Muscle of leg (tissue), 3 donors: ENCODE measurements at regions not wholly inside any gene's neighbourhood (a gene's known extent, or its start where the extent isn't known, plus 50 kb on each side); places are given as distances from the start of the nearest gene placed in this dataset.
"Not testable (repeated sequence)": the region's sequence is repeated elsewhere in the genome, so short reads cannot be mapped to it uniquely, and the experiment has no call there.

Experiments used
- DNase-seq: peaks from one replicate; pipeline ENCODE4 v3.0.0; 2013
- H3K27ac ChIP-seq: one replicate; pipeline ENCODE4 v1.5.1; 2013; ENCODE audit warnings: mild to moderate bottlenecking, low read length, control low read depth
- H3K27me3 ChIP-seq: one replicate; pipeline ENCODE4 v1.6.1; 2013; ENCODE audit warnings: low read length; ENCODE audit not compliant: control insufficient read depth, insufficient read depth
- H3K36me3 ChIP-seq: one replicate; pipeline ENCODE4 v1.6.1; 2013; ENCODE audit warnings: low read length; ENCODE audit not compliant: control insufficient read depth, insufficient read depth
- H3K4me1 ChIP-seq: one replicate; pipeline ENCODE4 v1.6.1; 2013; ENCODE audit warnings: low read length; ENCODE audit not compliant: control insufficient read depth, insufficient read depth
- H3K4me3 ChIP-seq: one replicate; pipeline ENCODE4 v1.5.1; 2013; ENCODE audit warnings: low read length, control low read depth
- H3K9me3 ChIP-seq: replicated peaks from 2 replicates; pipeline ENCODE4 v1.6.1; 2013; ENCODE audit warnings: low read depth, low read length; ENCODE audit not compliant: control insufficient read depth
- WGBS: methylation state at CpG from one replicate; pipeline ENCODE4 v1.1.5; 2013; ENCODE audit warnings: missing lambda C conversion rate; ENCODE audit not compliant: insufficient coverage; 5-methylcytosine and 5-hydroxymethylcytosine counted together

DNA sequence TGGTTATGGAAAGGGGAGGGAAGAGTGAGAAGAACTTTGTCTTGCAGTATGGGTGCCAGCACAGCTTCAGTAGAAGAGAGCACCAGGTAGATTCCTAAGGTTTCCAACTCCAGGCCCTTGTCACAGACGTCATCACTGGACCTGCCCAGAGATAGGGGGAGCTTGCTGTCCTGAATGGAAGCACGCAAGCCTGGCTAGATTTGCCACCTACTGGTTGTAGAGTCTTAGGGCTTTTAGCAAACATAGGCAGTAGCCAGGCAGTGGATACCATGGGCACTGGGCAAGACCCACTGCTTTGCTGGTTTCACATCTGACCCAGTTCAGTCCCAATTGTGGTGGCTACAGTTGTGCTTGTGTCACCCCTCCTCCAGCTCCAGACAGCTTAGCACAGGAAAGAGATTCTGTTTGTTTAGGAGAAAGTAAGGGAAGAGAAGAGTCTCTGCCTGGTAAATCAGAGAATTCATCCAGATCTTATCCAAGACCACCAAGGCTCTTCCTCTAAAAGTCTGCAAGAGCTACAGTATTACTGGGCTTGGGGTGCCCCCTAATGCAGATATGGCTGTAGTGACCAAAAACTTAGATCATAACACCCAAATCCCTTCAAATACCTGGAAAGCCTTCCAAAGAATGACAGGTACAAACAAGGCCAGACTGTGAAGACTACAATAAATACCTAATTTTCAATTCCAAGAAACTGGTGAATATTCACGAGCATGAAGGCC, 158.9 kb downstream of the HINT1 start:
- 51% methylated on average over 3 of the region's 3 CpGs for WGBS
- DNase-seq: peak; percentile 30
- H3K9me3 ChIP-seq: no peaks in the 10 kb centered on the region

DNA sequence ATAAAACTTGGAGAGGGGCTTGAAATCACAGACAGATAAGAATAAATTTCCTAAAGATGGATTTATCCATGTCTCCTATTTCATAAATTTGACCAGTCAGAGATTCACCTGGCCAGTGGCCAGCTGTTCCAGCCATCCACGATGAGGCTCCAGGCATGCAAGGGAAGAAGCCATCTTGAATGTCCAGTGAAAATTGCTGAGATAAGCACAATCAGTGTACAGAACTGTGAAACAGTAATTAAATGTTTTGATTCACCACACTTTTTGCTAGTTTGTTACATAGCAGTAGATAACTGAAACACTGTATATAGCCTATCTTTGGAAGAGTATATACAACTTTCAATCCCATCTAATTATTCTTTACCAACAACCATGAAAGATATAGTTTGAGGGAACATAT, 163.5 kb downstream of the HINT1 start:
- no peak for DNase-seq
- Histone ChIP-seq H3K4me1 (no peaks in the 10 kb centered on the region), H3K36me3 (no peaks in the 10 kb centered on the region), H3K27me3 (no peaks in the 10 kb centered on the region), H3K27ac (no peak overlapping the region), H3K9me3 (no peaks in the 10 kb centered on the region), H3K4me3 (no peak overlapping the region)
- WGBS: 80% methylated on average over 1 of the region's 1 CpG

More for the DNA sequence above, 158.9 kb downstream of the HINT1 start:
- no peak overlapping the region for H3K27ac ChIP-seq
- peaks cover 2% of the 10 kb centered on the region for H3K27me3 ChIP-seq
- no peak overlapping the region for H3K4me3 ChIP-seq
- no peaks in the 10 kb centered on the region for H3K36me3 ChIP-seq
- H3K4me1 ChIP-seq: no peaks in the 10 kb centered on the region

DNA sequence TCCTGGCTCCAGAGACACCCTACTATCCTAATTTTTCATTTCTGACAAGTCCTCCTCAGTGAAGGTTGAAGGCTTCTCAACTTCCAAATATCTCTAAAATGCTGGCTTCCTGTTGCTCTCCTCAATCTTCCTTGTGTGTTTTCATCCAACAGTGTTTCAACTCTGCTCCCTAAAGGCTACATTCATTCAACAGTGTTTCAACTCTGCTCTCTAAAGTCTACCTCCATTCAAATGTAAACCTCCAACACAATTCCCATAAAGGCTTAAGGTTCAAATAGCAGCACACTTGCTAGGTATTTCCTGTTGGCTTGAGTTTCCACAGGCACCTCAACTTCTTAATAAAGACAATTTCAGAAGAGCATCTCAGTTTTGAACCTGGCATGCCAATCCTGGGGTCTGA, 164.8 kb downstream of the HINT1 start:
- Histone ChIP-seq H3K36me3 (no peaks in the 10 kb centered on the region), H3K4me1 (no peaks in the 10 kb centered on the region), H3K4me3 (no peak overlapping the region), H3K27me3 (no peaks in the 10 kb centered on the region), H3K9me3 (no peaks in the 10 kb centered on the region), H3K27ac (no peak overlapping the region)
- DNase-seq: no peak

DNA sequence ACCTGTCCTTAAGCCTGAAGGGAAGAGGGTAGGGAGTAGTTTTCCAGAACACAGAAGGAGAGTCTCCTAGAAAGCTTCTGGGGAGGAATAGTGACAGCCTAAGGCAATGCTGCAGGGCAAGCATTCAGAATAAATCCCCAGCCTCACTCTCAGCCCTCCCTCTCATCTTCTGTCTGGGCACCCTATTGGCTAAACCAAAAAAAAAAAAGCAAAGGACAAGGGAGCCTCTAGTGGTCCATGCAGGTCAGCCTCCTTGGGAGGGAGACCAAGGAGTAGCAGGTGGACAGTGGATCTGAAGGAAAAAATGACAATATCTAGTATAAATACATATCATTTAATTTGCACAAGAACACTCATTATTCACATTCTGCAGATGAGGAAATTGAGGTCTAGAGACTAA, 168.3 kb downstream of the HINT1 start:
- not testable (repeated sequence) for H3K4me3 ChIP-seq, H3K27ac ChIP-seq, H3K4me1 ChIP-seq, H3K27me3 ChIP-seq, H3K36me3 ChIP-seq, DNase-seq, H3K9me3 ChIP-seq

DNA sequence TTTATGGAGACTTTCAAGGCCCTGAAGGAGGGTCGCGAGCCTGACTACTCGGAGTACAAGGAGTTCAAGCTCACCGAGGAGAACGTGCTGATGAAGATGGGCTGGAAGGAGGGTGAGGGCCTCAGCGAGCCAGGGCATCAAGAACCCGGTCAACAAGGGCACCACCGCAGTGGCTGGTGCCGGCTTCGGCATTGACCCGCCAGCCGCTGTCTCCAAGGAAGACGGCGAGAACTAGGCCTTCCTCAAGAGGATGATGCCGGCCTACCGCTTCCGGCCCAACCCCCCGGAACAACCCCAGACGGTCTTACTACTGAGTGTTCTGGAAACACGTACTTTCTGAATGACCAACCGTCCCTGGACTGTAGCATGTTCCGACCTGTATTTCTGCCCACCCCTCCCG, 169.2 kb downstream of the HINT1 start:
- DNase-seq: no peak
- Histone ChIP-seq H3K27me3 (no peaks in the 10 kb centered on the region), H3K4me3 (no peak overlapping the region), H3K9me3 (no peaks in the 10 kb centered on the region), H3K27ac (no peak overlapping the region), H3K4me1 (no peaks in the 10 kb centered on the region), H3K36me3 (no peaks in the 10 kb centered on the region)
- WGBS: 96% methylated on average over 18 of the region's 23 CpGs

DNA sequence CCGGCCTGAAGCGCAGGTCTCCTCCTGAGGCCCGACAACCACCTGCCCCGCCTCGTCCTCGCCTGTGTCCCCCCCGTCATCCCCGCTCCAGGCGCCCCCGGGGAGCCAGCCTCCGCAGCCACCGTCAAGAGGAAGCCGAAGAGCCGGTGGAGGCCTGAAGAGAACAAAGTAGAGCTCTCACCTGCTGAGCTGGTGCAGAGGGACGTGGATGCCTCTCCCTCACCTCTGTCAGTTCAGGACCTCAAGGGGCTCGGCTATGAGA, 169.9 kb downstream of the HINT1 start:
- no peaks in the 10 kb centered on the region for H3K4me1 ChIP-seq
- 93% methylated on average over 15 of the region's 16 CpGs for WGBS
- no peak overlapping the region for H3K4me3 ChIP-seq
- H3K27me3 ChIP-seq: no peaks in the 10 kb centered on the region
- no peak for DNase-seq
- no peaks in the 10 kb centered on the region for H3K36me3 ChIP-seq
- no peak overlapping the region for H3K27ac ChIP-seq
- no peaks in the 10 kb centered on the region for H3K9me3 ChIP-seq

DNA sequence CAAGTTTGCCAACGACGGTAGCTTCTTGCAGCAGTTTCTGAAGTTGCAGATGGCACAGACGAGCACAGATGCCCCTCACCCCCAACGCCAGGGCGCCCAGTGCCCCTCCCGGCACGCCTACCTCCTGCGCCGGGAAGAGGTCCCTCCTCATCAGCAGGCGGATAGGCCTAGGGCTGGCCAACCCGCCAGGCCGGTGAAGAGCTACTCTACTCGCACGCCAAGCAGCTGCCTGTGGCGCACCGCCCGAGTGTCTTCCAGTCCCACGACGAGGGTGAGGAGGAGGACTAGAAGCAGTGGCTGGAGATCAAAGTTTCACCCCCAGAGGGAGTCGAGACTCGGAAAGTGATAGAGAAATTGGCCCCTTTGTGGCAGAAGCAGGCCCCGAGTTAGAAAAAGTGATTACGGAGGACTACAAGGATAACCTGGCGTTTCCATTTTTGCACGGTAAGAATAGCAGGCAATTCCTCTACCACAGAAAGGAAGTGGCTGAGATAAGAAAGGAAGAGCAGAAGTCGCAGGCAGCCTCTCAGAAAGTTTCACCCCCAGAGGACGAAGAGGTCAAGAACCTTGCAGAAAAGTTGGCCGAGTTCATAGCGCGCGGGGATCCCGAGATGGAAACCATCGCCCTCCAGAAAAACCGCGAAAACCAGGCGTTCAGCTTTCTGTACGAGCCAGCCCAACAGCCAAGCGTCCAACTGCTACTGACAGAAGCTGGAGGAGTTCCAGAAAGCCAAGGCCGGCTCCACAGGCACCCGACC, 170.4 kb downstream of the HINT1 start:
- WGBS: 94% methylated on average over 36 of the region's 40 CpGs
- no peaks in the 10 kb centered on the region for H3K27me3 ChIP-seq
- no peak for DNase-seq
- H3K4me3 ChIP-seq: no peak overlapping the region
- no peaks in the 10 kb centered on the region for H3K4me1 ChIP-seq
- no peaks in the 10 kb centered on the region for H3K36me3 ChIP-seq
- H3K9me3 ChIP-seq: no peaks in the 10 kb centered on the region
- H3K27ac ChIP-seq: no peak overlapping the region

DNA sequence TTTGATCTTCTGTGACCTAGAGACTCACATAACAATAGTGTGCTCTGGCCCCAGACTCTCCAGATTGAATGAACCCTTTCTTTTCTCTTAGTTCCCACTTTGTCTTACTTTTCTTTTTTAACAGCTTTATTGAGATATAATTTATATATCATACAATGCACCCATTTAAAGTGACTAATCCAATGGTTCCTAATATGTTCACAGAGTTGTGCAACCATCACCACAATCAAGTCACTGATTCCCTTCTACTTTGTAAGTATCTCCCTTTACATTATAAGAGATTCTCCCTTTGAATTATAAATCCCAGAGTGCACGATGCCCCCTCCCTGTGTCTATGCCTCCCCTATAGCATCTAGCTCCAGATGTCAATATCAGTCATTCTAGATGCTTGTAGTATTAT, 172.4 kb downstream of the HINT1 start:
- Histone ChIP-seq H3K9me3 (no peaks in the 10 kb centered on the region), H3K4me3 (no peak overlapping the region), H3K27ac (peak overlapping the region; percentile 13), H3K36me3 (no peaks in the 10 kb centered on the region), H3K27me3 (no peaks in the 10 kb centered on the region), H3K4me1 (no peaks in the 10 kb centered on the region)
- no peak for DNase-seq
- WGBS: 71% methylated on average over 1 of the region's 1 CpG

DNA sequence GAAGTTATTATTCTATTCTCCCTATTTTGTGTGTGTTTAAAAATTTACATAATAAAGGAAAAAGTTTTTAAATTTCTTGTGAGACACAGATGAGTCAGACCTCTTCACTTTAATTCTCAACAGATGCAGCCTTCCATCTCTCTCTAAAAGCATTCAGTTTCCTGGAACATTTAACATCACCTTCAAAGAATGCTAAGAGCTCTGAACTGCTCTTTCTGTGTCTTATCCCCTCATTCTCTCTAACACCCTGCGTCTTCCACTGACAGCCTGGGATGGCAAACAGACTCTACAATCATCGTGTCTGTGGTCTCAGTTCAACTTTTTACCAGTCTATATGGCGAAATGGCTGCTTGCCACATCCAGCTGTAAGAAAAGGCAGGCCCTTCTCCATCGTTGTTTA, 173.0 kb downstream of the HINT1 start:
- Histone ChIP-seq H3K4me3 (no peak overlapping the region), H3K27ac (peak overlapping the region; percentile 13), H3K36me3 (no peaks in the 10 kb centered on the region), H3K4me1 (no peaks in the 10 kb centered on the region), H3K9me3 (no peaks in the 10 kb centered on the region), H3K27me3 (no peaks in the 10 kb centered on the region)
- 0% methylated on average over 2 of the region's 4 CpGs for WGBS
- peak; percentile 85 for DNase-seq

DNA sequence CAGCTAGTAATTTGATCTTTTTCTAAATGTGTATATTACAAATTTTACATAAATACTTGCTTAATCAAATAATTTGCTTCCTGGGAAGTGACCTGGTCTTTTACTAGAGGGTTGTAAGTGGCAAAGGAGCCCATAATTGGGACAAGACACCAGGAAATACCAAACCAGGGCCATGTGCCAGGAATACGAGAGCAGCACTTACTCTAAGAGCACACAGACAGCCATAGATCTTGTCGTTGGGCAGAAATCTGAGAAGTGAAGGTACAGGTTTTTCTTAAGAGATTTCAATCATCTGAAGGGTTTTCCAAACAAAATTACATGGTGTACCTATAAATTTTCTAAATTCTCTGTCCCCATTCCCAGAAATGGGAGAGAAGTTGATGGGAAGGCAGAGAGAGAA, 179.3 kb downstream of the HINT1 start:
- H3K27ac ChIP-seq: no peak overlapping the region
- H3K9me3 ChIP-seq: no peaks in the 10 kb centered on the region
- H3K36me3 ChIP-seq: no peaks in the 10 kb centered on the region
- no CpG with 5 or more reads among the region's 2 CpGs for WGBS
- no peak overlapping the region for H3K4me3 ChIP-seq
- no peaks in the 10 kb centered on the region for H3K27me3 ChIP-seq
- no peak for DNase-seq
- H3K4me1 ChIP-seq: no peaks in the 10 kb centered on the region

DNA sequence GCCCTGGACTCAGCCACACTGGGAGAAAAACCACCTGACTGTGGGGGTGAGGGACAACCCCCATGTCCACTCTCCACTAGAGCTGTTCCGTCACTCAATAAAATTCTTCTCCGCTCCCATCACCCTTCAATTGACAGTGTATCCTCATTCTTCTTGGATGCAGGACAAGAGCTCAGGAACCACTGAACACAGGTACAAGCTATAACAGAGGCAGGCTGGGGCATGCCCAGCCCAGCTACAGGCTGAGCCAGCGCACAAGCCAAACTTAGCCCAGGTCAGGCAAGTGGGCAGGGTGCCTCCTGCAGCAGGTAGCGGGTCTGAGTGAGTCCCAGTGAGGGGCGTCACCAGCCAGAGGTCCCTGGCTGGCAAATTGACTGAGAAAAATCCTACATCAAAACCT, 183.4 kb downstream of the HINT1 start:
- no peaks in the 10 kb centered on the region for H3K9me3 ChIP-seq
- no peaks in the 10 kb centered on the region for H3K27me3 ChIP-seq
- no peak for DNase-seq
- no peaks in the 10 kb centered on the region for H3K36me3 ChIP-seq
- H3K27ac ChIP-seq: no peak overlapping the region
- no peaks in the 10 kb centered on the region for H3K4me1 ChIP-seq
- 90% methylated on average over 4 of the region's 5 CpGs for WGBS
- no peak overlapping the region for H3K4me3 ChIP-seq
